Stromal cell of bone marrow (primary cell): ENCODE measurements at regions not wholly inside any gene's neighbourhood (a gene's known extent, or its start where the extent isn't known, plus 50 kb on each side); places are given as distances from the start of the nearest gene placed in this dataset.

Experiments used
- DNase-seq: peaks from one replicate; pipeline ENCODE4 v3.0.0-alpha.2; 2012; ENCODE audit warnings: low read depth

- no peak for DNase-seq
Measured at GRCh38 chr3:72432246-72432645, 416.0 kb downstream of the SHQ1 start.

GRCh38 chr3:72429589-72430353 is 418.5 kb downstream of the SHQ1 start:
- DNase-seq = no peak

- DNase-seq = no peak
Measured at GRCh38 chr3:72428803-72429202, 419.4 kb downstream of the SHQ1 start.

GRCh38 chr3:72427624-72428023 is 420.6 kb downstream of the SHQ1 start:
- no peak for DNase-seq

GRCh38 chr3:72426618-72427397 is 421.4 kb downstream of the SHQ1 start:
- no peak for DNase-seq

- no peak for DNase-seq
Measured at GRCh38 chr3:72423643-72424042, 424.6 kb downstream of the SHQ1 start.

GRCh38 chr3:72421786-72422185 is 426.5 kb downstream of the SHQ1 start:
- DNase-seq = no peak

GRCh38 chr3:72421126-72421525 is 427.1 kb downstream of the SHQ1 start:
- no peak for DNase-seq

- no peak for DNase-seq
Measured at GRCh38 chr3:72418856-72419255, 429.4 kb downstream of the SHQ1 start.

- no peak for DNase-seq
Measured at GRCh38 chr3:72418244-72418643, 430.0 kb downstream of the SHQ1 start.

GRCh38 chr3:72414481-72415016 is 433.7 kb downstream of the SHQ1 start:
- no peak for DNase-seq

- no peak for DNase-seq
Measured at GRCh38 chr3:72413228-72413627, 435.0 kb downstream of the SHQ1 start.

- DNase-seq = no peak
Measured at GRCh38 chr3:72412340-72412956, 435.8 kb downstream of the SHQ1 start.

GRCh38 chr3:72411843-72412242 is 436.4 kb downstream of the SHQ1 start:
- no peak for DNase-seq

GRCh38 chr3:72411126-72411525 is 437.1 kb downstream of the SHQ1 start:
- no peak for DNase-seq

- no peak for DNase-seq
Measured at GRCh38 chr3:72408983-72409779, 439.1 kb downstream of the SHQ1 start.

GRCh38 chr3:72407766-72408165 is 440.5 kb downstream of the SHQ1 start:
- no peak for DNase-seq

- no peak for DNase-seq
Measured at GRCh38 chr3:72405943-72406566, 442.2 kb downstream of the SHQ1 start.

- DNase-seq = no peak
Measured at GRCh38 chr3:72401005-72401545, 447.2 kb downstream of the SHQ1 start.

GRCh38 chr3:72398781-72399180 is 449.5 kb downstream of the SHQ1 start:
- DNase-seq = no peak

GRCh38 chr3:72397586-72397985 is 450.7 kb downstream of the SHQ1 start:
- no peak for DNase-seq
